Body of pancreas (tissue), 4 donors: ENCODE measurements at regions not wholly inside any gene's neighbourhood (a gene's known extent, or its start where the extent isn't known, plus 50 kb on each side); places are given as distances from the start of the nearest gene placed in this dataset.

ENCODE experiments used
- CTCF ChIP-seq, 7 experiments: fragments of 450-650 bp in 4 of 7; fragments of 200-600 bp in 3 of 7; sonication (generic) in 3 of 7; IDR thresholded peaks; one replicate each; pipeline ENCODE4 v1.5.1; 2016 to 2019; ENCODE audit warnings: antibody characterized with exemption in 7 of 7
- POLR2A ChIP-seq, 3 donors: fragments of 450-650 bp; IDR thresholded peaks; one replicate each; pipeline ENCODE4 v1.6.1; 2016; ENCODE audit warnings: antibody characterized with exemption in 3 of 3, mild to moderate bottlenecking in 2 of 3

GRCh38 chr3:110491413-110491812, 580.2 kb upstream of the NECTIN3 start:
- TF ChIP-seq CTCF (IDR thresholded peaks at IDR 0.05) (no peak), POLR2A (IDR thresholded peaks at IDR 0.05) (no peak)
